C4-2B (cell line): ENCODE measurements at regions not wholly inside any gene's neighbourhood (a gene's known extent, or its start where the extent isn't known, plus 50 kb on each side); places are given as distances from the start of the nearest gene placed in this dataset.

Experiments
- CTCF ChIP-seq: fragments of 450-650 bp; conservative IDR thresholded peaks from 2 replicates; pipeline ENCODE4 v1.5.1; 2017; ENCODE audit warnings: mild to moderate bottlenecking
- ZFX ChIP-seq: fragments of 450-650 bp; IDR thresholded peaks from 2 replicates; pipeline ENCODE4 v1.6.1; 2017

- no peak for TF ChIP-seq CTCF
- TF ChIP-seq ZFX = no peak
These were observed 59.6 kb upstream of the NDUFV2 start for GRCh38 chr18:9042766-9043481.
